IMR-90 (cell line): ENCODE measurements at regions not wholly inside any gene's neighbourhood (a gene's known extent, or its start where the extent isn't known, plus 50 kb on each side); places are given as distances from the start of the nearest gene placed in this dataset.

Experiments
- ATAC-seq: fragments of 200-7000 bp; cut with Tn5 transposase; 2 replicates; pipeline ENCODE4 v1.9.1; 2020; ENCODE audit warnings: low read depth, mild to moderate bottlenecking, moderate library complexity
- BruUV-seq: library from RNA; stranded (reverse); fragments of 400-500 nt; replicated peaks from 2 replicates; lab custom pipeline; 2021; lab: Mats Ljungman, UMichigan
- CTCF ChIA-PET: fragments of 300-600 bp; formaldehyde crosslinking; extraction: SDS; loops from one replicate; lab custom pipeline; 2021; ENCODE audit warnings: antibody characterized with exemption; lab: Yijun Ruan, JAX
- POLR2A ChIA-PET: fragments of 300-600 bp; sonication (Branson Sonifier 250); formaldehyde crosslinking; loops from one replicate; lab custom pipeline; 2022; ENCODE audit warnings: antibody characterized with exemption; ENCODE audit not compliant: unreplicated experiment; lab: Charles Lee
- DNase-seq: peaks from one replicate; pipeline ENCODE4 v3.0.0; 2013
- H2AFZ ChIP-seq: replicated peaks from 2 replicates; pipeline ENCODE3; 2013; ENCODE audit warnings: low read length, mild to moderate bottlenecking; ENCODE audit not compliant: poor library complexity
- H2AK5ac ChIP-seq: 2 replicates; pipeline ENCODE4 v1.6.1; 2013; ENCODE audit warnings: low read depth, low read length, inconsistent platforms
- H2AK9ac ChIP-seq: replicated peaks from 2 replicates; pipeline ENCODE3; 2013; ENCODE audit warnings: mild to moderate bottlenecking, low read depth, low read length, moderate library complexity; ENCODE audit not compliant: poor library complexity
- H2BK120ac ChIP-seq: 2 replicates; pipeline ENCODE4 v1.6.1; 2013; ENCODE audit warnings: low read depth, low read length, inconsistent platforms
- H2BK15ac ChIP-seq: 3 replicates; pipeline ENCODE4 v1.6.1; 2013; ENCODE audit warnings: low read depth, low read length, inconsistent platforms
- H2BK20ac ChIP-seq: 2 replicates; pipeline ENCODE4 v1.6.1; 2013; ENCODE audit warnings: low read depth, mild to moderate bottlenecking, inconsistent platforms, low read length, moderate library complexity
- H2BK5ac ChIP-seq: 2 replicates; pipeline ENCODE4 v1.6.1; 2013; ENCODE audit warnings: mild to moderate bottlenecking, low read depth, low read length, inconsistent platforms; ENCODE audit not compliant: poor library complexity, severe bottlenecking
- H3K14ac ChIP-seq: replicated peaks from 2 replicates; pipeline ENCODE4 v1.6.1; 2013; ENCODE audit warnings: low read depth, low read length, inconsistent platforms
- H3K18ac ChIP-seq: 2 replicates; pipeline ENCODE4 v1.6.1; 2013; ENCODE audit warnings: low read depth, low read length, control low read depth
- H3K23ac ChIP-seq: 2 replicates; pipeline ENCODE4 v1.6.1; 2013; ENCODE audit warnings: low read depth, low read length, inconsistent platforms
- H3K27ac ChIP-seq: 2 replicates; pipeline ENCODE4 v1.5.1; 2013; ENCODE audit warnings: mild to moderate bottlenecking, control low read depth, low read length; ENCODE audit not compliant: insufficient read depth
- H3K27me3 ChIP-seq: 2 replicates; pipeline ENCODE4 v1.6.1; 2013; ENCODE audit warnings: low read length; ENCODE audit not compliant: control insufficient read depth, insufficient read depth
- H3K36me3 ChIP-seq: 2 replicates; pipeline ENCODE4 v1.6.1; 2013; ENCODE audit warnings: low read length, mixed read lengths; ENCODE audit not compliant: control insufficient read depth, insufficient read depth
- H3K4ac ChIP-seq: 2 replicates; pipeline ENCODE4 v1.6.1; 2013; ENCODE audit warnings: low read depth, low read length, inconsistent platforms
- H3K4me1 ChIP-seq: 2 replicates; pipeline ENCODE4 v1.6.1; 2013; ENCODE audit warnings: low read length, mixed read lengths; ENCODE audit not compliant: control insufficient read depth, insufficient read depth
- H3K4me2 ChIP-seq: 2 replicates; pipeline ENCODE4 v1.6.1; 2013; ENCODE audit warnings: low read depth, mild to moderate bottlenecking, control low read depth, low read length, moderate library complexity
- H3K4me3 ChIP-seq: 2 replicates; pipeline ENCODE4 v1.5.1; 2013; ENCODE audit warnings: low read depth, mild to moderate bottlenecking, control low read depth, low read length, moderate library complexity; ENCODE audit not compliant: insufficient read depth
- H3K56ac ChIP-seq: 2 replicates; pipeline ENCODE4 v1.6.1; 2013; ENCODE audit warnings: low read length, inconsistent platforms; ENCODE audit not compliant: insufficient read depth; ENCODE audit errors: extremely low read depth
- H3K79me1 ChIP-seq, 2 experiments: 2 replicates each; pipeline ENCODE4 v1.6.1; 2013; ENCODE audit warnings: low read length in 2 of 2, inconsistent platforms in 1 of 2, low read depth in 1 of 2
- H3K9ac ChIP-seq: 2 replicates; pipeline ENCODE4 v1.6.1; 2013; ENCODE audit warnings: low read depth, low read length, control low read depth
- H3K9me1 ChIP-seq: 2 replicates; pipeline ENCODE4 v1.6.1; 2013; ENCODE audit warnings: low read length, inconsistent platforms; ENCODE audit not compliant: insufficient read depth
- H3K9me3 ChIP-seq: 2 replicates; pipeline ENCODE4 v1.6.1; 2013; ENCODE audit warnings: low read length; ENCODE audit not compliant: control insufficient read depth, insufficient read depth
- H4K20me1 ChIP-seq: 2 replicates; pipeline ENCODE4 v1.6.1; 2013; ENCODE audit warnings: low read length, inconsistent platforms; ENCODE audit not compliant: insufficient read depth
- H4K5ac ChIP-seq: 2 replicates; pipeline ENCODE4 v1.6.1; 2013; ENCODE audit warnings: mild to moderate bottlenecking, low read depth, low read length, control low read depth
- H4K8ac ChIP-seq, 2 experiments: 2 replicates each; pipeline ENCODE4 v1.6.1; 2013; ENCODE audit warnings: low read depth in 2 of 2, low read length in 2 of 2, control low read depth in 1 of 2, inconsistent platforms in 1 of 2
- H4K91ac ChIP-seq: 2 replicates; pipeline ENCODE4 v1.6.1; 2013; ENCODE audit warnings: low read depth, low read length, inconsistent platforms; ENCODE audit not compliant: insufficient read depth
- CEBPB ChIP-seq: IDR thresholded peaks from 2 replicates; pipeline ENCODE4 v1.6.1; 2012; ENCODE audit warnings: low read depth, low read length, improper control_type of control experiment
- CTCF ChIP-seq: conservative IDR thresholded peaks from 2 replicates; pipeline ENCODE4 v1.5.1; 2012; ENCODE audit warnings: mild to moderate bottlenecking, low read depth, low read length, improper control_type of control experiment
- FOS ChIP-seq: fragments of 150-350 bp; IDR thresholded peaks from 2 replicates; pipeline ENCODE4 v1.6.1; 2016; ENCODE audit warnings: low read depth, low read length
- MAFK ChIP-seq: IDR thresholded peaks from 2 replicates; pipeline ENCODE4 v1.6.1; 2012; ENCODE audit warnings: low read depth, low read length, improper control_type of control experiment
- MXI1 ChIP-seq: IDR thresholded peaks from 2 replicates; pipeline ENCODE4 v1.6.1; 2012; ENCODE audit warnings: low read depth, mild to moderate bottlenecking, low read length, moderate library complexity, borderline replicate concordance
- NFE2L2 ChIP-seq: fragments of 150-350 bp; IDR thresholded peaks from 2 replicates; pipeline ENCODE4 v1.6.1; 2016; ENCODE audit warnings: low read depth, mild to moderate bottlenecking, low read length
- POLR2A ChIP-seq: IDR thresholded peaks from 2 replicates; pipeline ENCODE4 v1.6.1; 2012; ENCODE audit warnings: mild to moderate bottlenecking, low read depth, low read length
- RAD21 ChIP-seq: IDR thresholded peaks from 2 replicates; pipeline ENCODE4 v1.6.1; 2012; ENCODE audit warnings: low read length, improper control_type of control experiment
- RCOR1 ChIP-seq: IDR thresholded peaks from 2 replicates; pipeline ENCODE4 v1.6.1; 2012; ENCODE audit warnings: mild to moderate bottlenecking, low read length, improper control_type of control experiment; ENCODE audit not compliant: insufficient replicate concordance
- RFX5 ChIP-seq: IDR thresholded peaks from 2 replicates; pipeline ENCODE4 v1.8.0; 2012; ENCODE audit warnings: low read depth, mild to moderate bottlenecking, low read length, moderate library complexity
- SMC3 ChIP-seq: fragments of 150-350 bp; IDR thresholded peaks from 2 replicates; pipeline ENCODE4 v1.6.1; 2016; ENCODE audit warnings: low read depth, mild to moderate bottlenecking, antibody characterized with exemption, low read length, moderate library complexity
- WGBS, 2 experiments: methylation state at CpG; one replicate each; pipeline versions ENCODE4 v1.1.5 to v1.1.7; 2013; ENCODE audit warnings: missing lambda C conversion rate in 2 of 2; ENCODE audit not compliant: insufficient read length in 1 of 2; ENCODE audit errors: extremely low coverage in 2 of 2; 5-methylcytosine and 5-hydroxymethylcytosine counted together
- dilution Hi-C: fragments of 300-500 bp; cut with HindIII; formaldehyde crosslinking; loops from one replicate; pipeline ENCODE4 v1.14.3; 2018; ENCODE audit warnings: low sequenced_read_pairs; ENCODE audit not compliant: unreplicated experiment
- in situ Hi-C: fragments of 300-500 bp; cut with MboI; formaldehyde crosslinking; loops from 3 replicates; pipeline ENCODE4 v1.14.3; 2019; ENCODE audit warnings: low sequenced_read_pairs, inconsistent platforms, mixed read lengths
- intact Hi-C: fragments of 100-400 bp; cut with micrococcal nuclease; formaldehyde crosslinking; loops from 2 replicates; pipeline ENCODE4 v1.10.0; 2022
- TF ChIP-seq, protein P1 (sequence below): fragments of 150-350 bp; IDR thresholded peaks from 2 replicates; pipeline ENCODE4 v1.6.1; 2016; ENCODE audit warnings: low read depth, mild to moderate bottlenecking, low read length, moderate library complexity, borderline replicate concordance
- TF ChIP-seq, protein P2 (sequence below): fragments of 150-350 bp; IDR thresholded peaks from 2 replicates; pipeline ENCODE4 v1.6.1; 2017; ENCODE audit warnings: mild to moderate bottlenecking, antibody characterized with exemption, low read length, low read depth

DNA sequence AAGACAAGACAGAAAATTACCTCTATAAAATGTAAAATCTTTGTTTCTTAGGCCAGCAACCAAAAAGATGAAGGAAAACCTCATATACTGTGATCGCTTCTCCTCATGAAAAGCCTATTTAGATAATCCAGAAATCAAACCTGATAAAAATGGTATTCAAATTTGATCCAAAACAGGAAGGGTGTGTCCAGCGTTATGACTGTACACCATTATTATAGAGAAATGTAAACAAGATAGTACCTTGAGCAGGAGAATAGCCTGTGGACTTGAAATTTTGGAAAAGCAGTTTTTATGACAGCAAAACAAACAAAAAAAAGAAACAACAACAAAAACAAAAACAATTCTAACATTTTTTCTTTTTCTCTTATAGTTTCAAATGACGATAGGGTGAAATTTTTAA, 1382.8 kb upstream of the CDH9 start:
- dilution Hi-C loops (no loop called here), in situ Hi-C loops (no loop called here), intact Hi-C loops (no loop called here)
- Histone ChIP-seq H3K4ac (no peak overlapping the region), H3K4me2 (no peak overlapping the region), H2AK9ac (no peak overlapping the region), H2BK5ac (no peak overlapping the region), H3K9me3 (peaks cover under 1% of the 10 kb centered on the region; the same call in 1 of the 2 replicates), H2AK5ac (no peak overlapping the region), H3K36me3 (no peaks in the 10 kb centered on the region), H4K8ac (no peak overlapping the region), H3K18ac (no peak overlapping the region), H2BK120ac (no peak overlapping the region), H3K27me3 (no peaks in the 10 kb centered on the region), H3K4me3 (no peak overlapping the region), H3K9me1 (no peaks in the 10 kb centered on the region), H3K79me1 (no peaks in the 10 kb centered on the region), H3K14ac (no peak overlapping the region), H4K20me1 (no peaks in the 10 kb centered on the region), H2BK15ac (no peak overlapping the region), H2BK20ac (no peak overlapping the region), H3K27ac (no peak overlapping the region), H3K4me1 (no peaks in the 10 kb centered on the region), H3K56ac (no peak overlapping the region), H3K23ac (no peak overlapping the region), H3K9ac (no peak overlapping the region), H4K5ac (no peak overlapping the region), H4K91ac (no peak overlapping the region), H2AFZ (no peak overlapping the region)
- no CpG with 5 or more reads among the region's 3 CpGs for WGBS, 2 experiments
- BruUV-seq = no TSS peak
- CTCF ChIA-PET = no interaction called here
- DNase-seq (no peak), ATAC-seq (no peak)
- POLR2A ChIA-PET = no interaction called here
- no peak for TF ChIP-seq RFX5
- TF ChIP-seq FOS = no peak
- TF ChIP-seq POLR2A = no peak
- no peak for TF ChIP-seq MXI1
- TF ChIP-seq RAD21 = no peak
- no peak for TF ChIP-seq SMC3
- no peak for TF ChIP-seq MAFK
- TF ChIP-seq, protein P1, sequence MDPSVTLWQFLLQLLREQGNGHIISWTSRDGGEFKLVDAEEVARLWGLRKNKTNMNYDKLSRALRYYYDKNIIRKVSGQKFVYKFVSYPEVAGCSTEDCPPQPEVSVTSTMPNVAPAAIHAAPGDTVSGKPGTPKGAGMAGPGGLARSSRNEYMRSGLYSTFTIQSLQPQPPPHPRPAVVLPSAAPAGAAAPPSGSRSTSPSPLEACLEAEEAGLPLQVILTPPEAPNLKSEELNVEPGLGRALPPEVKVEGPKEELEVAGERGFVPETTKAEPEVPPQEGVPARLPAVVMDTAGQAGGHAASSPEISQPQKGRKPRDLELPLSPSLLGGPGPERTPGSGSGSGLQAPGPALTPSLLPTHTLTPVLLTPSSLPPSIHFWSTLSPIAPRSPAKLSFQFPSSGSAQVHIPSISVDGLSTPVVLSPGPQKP = no peak
- no peak for TF ChIP-seq CTCF
- TF ChIP-seq, protein P2, sequence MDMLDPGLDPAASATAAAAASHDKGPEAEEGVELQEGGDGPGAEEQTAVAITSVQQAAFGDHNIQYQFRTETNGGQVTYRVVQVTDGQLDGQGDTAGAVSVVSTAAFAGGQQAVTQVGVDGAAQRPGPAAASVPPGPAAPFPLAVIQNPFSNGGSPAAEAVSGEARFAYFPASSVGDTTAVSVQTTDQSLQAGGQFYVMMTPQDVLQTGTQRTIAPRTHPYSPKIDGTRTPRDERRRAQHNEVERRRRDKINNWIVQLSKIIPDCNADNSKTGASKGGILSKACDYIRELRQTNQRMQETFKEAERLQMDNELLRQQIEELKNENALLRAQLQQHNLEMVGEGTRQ = no peak
- no peak for TF ChIP-seq NFE2L2
- TF ChIP-seq RCOR1 = no peak
- TF ChIP-seq CEBPB = no peak
